ENCODE measurements at regions not wholly inside any gene's neighbourhood (a gene's known extent, or its start where the extent isn't known, plus 50 kb on each side); places are given as distances from the start of the nearest gene placed in this dataset.

GRCh38 chr3:139824864-139825263, 110.1 kb upstream of the CLSTN2 start:
- TF ChIP-seq, protein P1, sequence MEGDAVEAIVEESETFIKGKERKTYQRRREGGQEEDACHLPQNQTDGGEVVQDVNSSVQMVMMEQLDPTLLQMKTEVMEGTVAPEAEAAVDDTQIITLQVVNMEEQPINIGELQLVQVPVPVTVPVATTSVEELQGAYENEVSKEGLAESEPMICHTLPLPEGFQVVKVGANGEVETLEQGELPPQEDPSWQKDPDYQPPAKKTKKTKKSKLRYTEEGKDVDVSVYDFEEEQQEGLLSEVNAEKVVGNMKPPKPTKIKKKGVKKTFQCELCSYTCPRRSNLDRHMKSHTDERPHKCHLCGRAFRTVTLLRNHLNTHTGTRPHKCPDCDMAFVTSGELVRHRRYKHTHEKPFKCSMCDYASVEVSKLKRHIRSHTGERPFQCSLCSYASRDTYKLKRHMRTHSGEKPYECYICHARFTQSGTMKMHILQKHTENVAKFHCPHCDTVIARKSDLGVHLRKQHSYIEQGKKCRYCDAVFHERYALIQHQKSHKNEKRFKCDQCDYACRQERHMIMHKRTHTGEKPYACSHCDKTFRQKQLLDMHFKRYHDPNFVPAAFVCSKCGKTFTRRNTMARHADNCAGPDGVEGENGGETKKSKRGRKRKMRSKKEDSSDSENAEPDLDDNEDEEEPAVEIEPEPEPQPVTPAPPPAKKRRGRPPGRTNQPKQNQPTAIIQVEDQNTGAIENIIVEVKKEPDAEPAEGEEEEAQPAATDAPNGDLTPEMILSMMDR (IDR thresholded peaks at IDR 0.05; ENCODE audit: insufficient read depth, low read depth, low read length, missing control alignments): no peak

GRCh38 chr3:139814646-139815045, 120.3 kb upstream of the CLSTN2 start:
- no peak overlapping the region for H3K4me3 ChIP-seq (ENCODE audit: low read depth, low read length)
- TF ChIP-seq, protein P1 (IDR thresholded peaks at IDR 0.05; ENCODE audit: insufficient read depth, low read depth, low read length, missing control alignments): no peak

More at GRCh38 chr3:139824864-139825263, 110.1 kb upstream of the CLSTN2 start:
- H3K4me3 ChIP-seq (ENCODE audit: low read depth, low read length): no peak overlapping the region
- no peak for DNase-seq (ENCODE audit: low read depth)

GRCh38 chr3:139811331-139811730, 123.7 kb upstream of the CLSTN2 start:
- H3K4me3 ChIP-seq (ENCODE audit: low read depth, low read length): no peak overlapping the region
- TF ChIP-seq, protein P1 (IDR thresholded peaks at IDR 0.05; ENCODE audit: insufficient read depth, low read depth, low read length, missing control alignments): no peak
- DNase-seq (ENCODE audit: low read depth): no peak

More at GRCh38 chr3:139814646-139815045, 120.3 kb upstream of the CLSTN2 start:
- no peak for DNase-seq (ENCODE audit: low read depth)

DNA sequence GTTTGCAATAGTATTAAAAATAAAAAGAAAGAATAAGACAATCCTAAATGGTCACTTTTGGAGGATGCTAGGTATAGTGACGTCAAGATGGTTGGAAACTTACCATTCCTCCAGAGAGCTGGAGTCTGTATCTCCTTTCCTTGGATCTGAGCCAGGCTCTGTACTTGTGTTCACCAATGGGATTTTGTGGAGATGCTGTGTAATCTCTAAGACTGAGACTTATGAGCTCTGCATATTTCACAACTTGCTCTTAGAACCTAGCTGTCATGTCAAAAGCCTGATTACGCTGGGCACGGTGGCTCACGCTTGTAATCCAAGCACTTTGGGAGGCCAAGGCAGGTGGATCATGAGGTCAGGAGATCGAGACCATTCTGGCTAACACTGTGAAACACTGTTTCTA, 126.8 kb upstream of the CLSTN2 start:
- no peak for DNase-seq (ENCODE audit: low read depth)
- TF ChIP-seq, protein P1 (IDR thresholded peaks at IDR 0.05; ENCODE audit: insufficient read depth, low read depth, low read length, missing control alignments): no peak

GRCh38 chr3:139803294-139803693, 125.5 kb upstream of the NMNAT3 start:
- no peak overlapping the region for H3K4me3 ChIP-seq (ENCODE audit: low read depth, low read length)
- DNase-seq (ENCODE audit: low read depth): no peak
- TF ChIP-seq, protein P1 (IDR thresholded peaks at IDR 0.05; ENCODE audit: insufficient read depth, low read depth, low read length, missing control alignments): no peak

More for the DNA sequence above, 126.8 kb upstream of the CLSTN2 start:
- no peak overlapping the region for H3K4me3 ChIP-seq (ENCODE audit: low read depth, low read length)

GRCh38 chr3:139797724-139798343, 120.1 kb upstream of the NMNAT3 start:
- TF ChIP-seq, protein P1 (IDR thresholded peaks at IDR 0.05; ENCODE audit: insufficient read depth, low read depth, low read length, missing control alignments): no peak
- DNase-seq (ENCODE audit: low read depth): peak; percentile 6
- H3K4me3 ChIP-seq (ENCODE audit: low read depth, low read length): no peak overlapping the region
